Activated T-cell treated with anti-CD3 and anti-CD28 coated beads, Interleukin-2, amount 50 U/mL, for 24 hours (primary cell): ENCODE measurements at regions not wholly inside any gene's neighbourhood (a gene's known extent, or its start where the extent isn't known, plus 50 kb on each side); places are given as distances from the start of the nearest gene placed in this dataset.

Experiments
- DNase-seq: peaks from one replicate; pipeline ENCODE4 v3.0.0-alpha.2; 2020
- H3K27ac Mint-ChIP-seq: 2 replicates; pipeline ENCODE4 v1.8.0; 2020; ENCODE audit warnings: mild to moderate bottlenecking, mixed read lengths
- H3K27me3 Mint-ChIP-seq: 2 replicates; pipeline ENCODE4 v1.8.0; 2020; ENCODE audit warnings: mixed read lengths
- H3K36me3 Mint-ChIP-seq: 2 replicates; pipeline ENCODE4 v1.8.0; 2020; ENCODE audit warnings: low read depth, mixed read lengths
- H3K4me1 Mint-ChIP-seq: 2 replicates; pipeline ENCODE4 v1.8.0; 2020; ENCODE audit warnings: low read depth, mixed read lengths
- H3K4me3 Mint-ChIP-seq: 2 replicates; pipeline ENCODE4 v1.8.0; 2020; ENCODE audit warnings: mild to moderate bottlenecking, moderate library complexity, mixed read lengths
- H3K9me3 Mint-ChIP-seq: 2 replicates; pipeline ENCODE4 v1.8.0; 2020; ENCODE audit warnings: mixed read lengths

DNA sequence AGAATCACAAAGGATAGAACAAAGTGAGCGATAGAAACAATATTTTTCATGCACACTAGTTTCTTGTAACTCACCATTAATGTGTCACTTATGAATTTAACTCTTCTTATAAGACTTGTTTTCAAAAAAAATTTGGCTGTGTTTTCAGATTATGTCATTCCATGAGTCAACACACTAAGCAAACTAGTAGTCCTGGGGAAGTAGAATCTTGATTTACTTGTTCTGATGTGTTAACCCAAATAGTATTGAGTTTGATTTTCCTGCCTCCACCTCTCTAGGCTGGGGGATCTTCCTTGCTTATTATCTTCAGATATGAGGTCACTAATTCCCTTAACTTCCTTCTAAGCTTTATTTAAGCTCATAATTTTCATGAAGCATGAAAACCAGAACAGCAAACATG lies 151.0 kb upstream of the SEL1L start:
- DNase-seq: no peak
- Mint-ChIP-seq H3K36me3 (no peaks in the 10 kb centered on the region), H3K4me1 (no peaks in the 10 kb centered on the region), H3K27ac (no peak overlapping the region), H3K4me3 (no peak overlapping the region), H3K9me3 (no peaks in the 10 kb centered on the region), H3K27me3 (peaks cover 9% of the 10 kb centered on the region)

DNA sequence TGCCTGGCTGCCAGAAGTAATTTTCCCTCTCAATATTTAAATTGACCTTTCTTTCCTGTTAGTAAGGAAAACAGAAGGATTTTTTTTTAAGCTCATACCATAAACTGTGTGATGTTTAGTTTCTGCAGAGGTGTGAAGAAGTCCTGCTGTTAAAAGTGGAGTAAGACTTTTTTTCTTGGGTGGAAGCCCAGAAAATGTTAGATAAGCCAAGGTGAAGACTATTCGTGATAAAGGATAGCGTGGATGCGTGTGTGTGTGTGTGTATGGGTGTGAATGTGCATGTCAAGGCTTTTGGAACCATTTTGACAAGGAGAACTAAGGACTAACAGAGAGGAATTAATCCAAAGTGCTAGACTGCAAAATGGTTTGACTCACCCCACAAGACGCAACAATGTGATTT lies 152.9 kb upstream of the SEL1L start:
- no peak for DNase-seq
- Mint-ChIP-seq H3K27me3 (peaks cover 5% of the 10 kb centered on the region), H3K4me1 (no peaks in the 10 kb centered on the region), H3K36me3 (no peaks in the 10 kb centered on the region), H3K9me3 (no peaks in the 10 kb centered on the region), H3K27ac (no peak overlapping the region), H3K4me3 (no peak overlapping the region)

DNA sequence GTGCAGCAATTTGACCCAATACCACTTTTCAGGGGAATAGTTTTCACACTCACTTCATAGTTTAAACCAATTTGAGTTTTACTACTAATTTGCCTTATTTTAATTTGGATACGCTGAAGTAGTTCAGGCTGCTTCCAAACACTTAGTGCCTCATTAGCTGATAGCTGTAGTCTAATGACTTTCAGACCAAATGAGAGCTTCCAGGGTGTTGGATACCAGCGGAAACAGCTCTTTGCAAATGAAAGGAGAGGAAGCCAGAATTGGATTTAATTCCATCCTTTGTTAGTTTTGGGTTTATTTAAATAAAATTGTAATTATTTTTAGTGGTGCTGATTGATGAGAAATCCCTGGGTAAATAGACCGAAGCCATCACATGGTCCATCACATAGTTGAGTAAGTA lies 158.3 kb upstream of the SEL1L start:
- H3K9me3 Mint-ChIP-seq: no peaks in the 10 kb centered on the region
- H3K27ac Mint-ChIP-seq: no peak overlapping the region
- no peaks in the 10 kb centered on the region for H3K27me3 Mint-ChIP-seq
- no peaks in the 10 kb centered on the region for H3K4me1 Mint-ChIP-seq
- no peaks in the 10 kb centered on the region for H3K36me3 Mint-ChIP-seq
- H3K4me3 Mint-ChIP-seq: no peak overlapping the region
- no peak for DNase-seq

DNA sequence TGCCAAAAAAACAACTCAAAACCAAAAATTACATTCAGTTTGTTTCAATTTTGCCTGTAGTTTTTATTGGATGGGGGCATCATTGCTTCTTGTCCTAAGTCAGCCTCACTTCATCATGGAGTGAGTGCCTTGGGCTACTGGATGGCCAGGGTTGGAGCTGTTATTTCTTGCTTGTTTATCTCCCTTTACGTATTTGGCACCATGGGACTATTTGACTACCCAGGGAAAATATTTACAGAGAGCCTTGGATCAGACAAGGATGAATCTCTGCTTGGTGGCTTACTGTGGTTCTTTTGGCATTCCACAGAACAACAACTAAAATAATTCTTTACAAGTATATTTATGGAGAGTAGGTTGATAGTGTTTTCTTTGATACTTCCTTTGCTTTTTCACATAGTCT lies 160.8 kb upstream of the SEL1L start:
- no peak overlapping the region for H3K27ac Mint-ChIP-seq

DNA sequence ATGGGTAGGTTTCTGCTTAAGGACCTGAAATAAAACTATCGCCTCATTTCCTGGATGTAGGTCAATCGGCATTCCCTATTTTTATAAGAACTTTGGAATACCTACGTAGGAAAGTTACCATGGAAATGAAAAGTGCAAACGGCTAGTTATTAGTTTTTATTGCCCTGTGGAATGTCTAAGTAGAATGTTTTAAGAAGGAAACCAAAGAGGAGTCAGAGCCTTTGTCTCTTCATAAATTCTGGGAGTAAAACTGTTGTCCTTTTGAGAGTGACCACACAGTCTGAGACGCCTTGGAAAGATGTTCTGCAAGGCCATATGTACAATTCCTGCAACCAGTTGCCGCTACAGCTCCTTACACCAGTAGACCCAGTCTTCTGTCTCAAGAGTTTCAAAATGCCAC lies 176.0 kb upstream of the SEL1L start:
- Mint-ChIP-seq H3K27me3 (no peaks in the 10 kb centered on the region), H3K36me3 (no peaks in the 10 kb centered on the region), H3K27ac (no peak overlapping the region), H3K4me1 (no peaks in the 10 kb centered on the region), H3K9me3 (peaks cover 4% of the 10 kb centered on the region), H3K4me3 (no peak overlapping the region)
- DNase-seq: no peak

More for the DNA sequence above, 160.8 kb upstream of the SEL1L start:
- H3K9me3 Mint-ChIP-seq: no peaks in the 10 kb centered on the region
- H3K27me3 Mint-ChIP-seq: no peaks in the 10 kb centered on the region
- no peaks in the 10 kb centered on the region for H3K36me3 Mint-ChIP-seq
- no peak overlapping the region for H3K4me3 Mint-ChIP-seq
- H3K4me1 Mint-ChIP-seq: no peaks in the 10 kb centered on the region
- no peak for DNase-seq

DNA sequence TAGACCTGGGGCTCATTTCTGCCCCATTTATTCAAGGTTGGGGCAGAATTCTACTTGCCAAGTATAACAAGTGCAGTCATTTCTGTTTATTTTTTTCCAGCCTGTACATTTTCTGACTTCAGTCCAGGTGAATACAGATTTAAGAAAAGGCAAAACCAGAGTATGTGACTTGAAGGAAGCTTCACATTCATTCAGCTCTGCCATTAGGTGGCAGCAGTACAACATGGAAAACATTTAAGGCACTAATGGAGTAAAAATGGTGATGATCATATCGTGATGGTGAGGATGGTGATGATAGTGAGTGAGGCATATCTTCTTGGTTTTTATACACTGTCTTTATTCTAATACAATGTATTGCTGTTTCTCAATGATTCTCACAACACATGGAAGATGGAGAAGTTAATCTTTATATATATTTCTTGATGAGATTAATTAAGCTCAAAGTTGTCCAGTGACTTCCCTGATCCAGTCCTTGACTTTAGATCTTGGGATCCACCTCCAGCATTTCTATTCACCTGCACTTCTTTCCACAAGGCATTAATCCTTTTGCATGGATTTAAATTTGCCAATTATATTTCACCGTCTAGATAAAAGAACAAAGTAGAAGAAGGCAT lies 176.7 kb upstream of the SEL1L start:
- no peaks in the 10 kb centered on the region for H3K27me3 Mint-ChIP-seq
- no peak overlapping the region for H3K27ac Mint-ChIP-seq
- H3K4me1 Mint-ChIP-seq: no peaks in the 10 kb centered on the region
- H3K9me3 Mint-ChIP-seq: peaks cover 4% of the 10 kb centered on the region
- DNase-seq: no peak
- no peaks in the 10 kb centered on the region for H3K36me3 Mint-ChIP-seq
- no peak overlapping the region for H3K4me3 Mint-ChIP-seq

GRCh38 chr14:81715731-81716130 lies 182.1 kb upstream of the SEL1L start:
- Mint-ChIP-seq H3K9me3 (peaks cover 2% of the 10 kb centered on the region), H3K27ac (no peak overlapping the region), H3K27me3 (no peaks in the 10 kb centered on the region), H3K36me3 (no peaks in the 10 kb centered on the region), H3K4me1 (no peaks in the 10 kb centered on the region), H3K4me3 (no peak overlapping the region)
- no peak for DNase-seq

DNA sequence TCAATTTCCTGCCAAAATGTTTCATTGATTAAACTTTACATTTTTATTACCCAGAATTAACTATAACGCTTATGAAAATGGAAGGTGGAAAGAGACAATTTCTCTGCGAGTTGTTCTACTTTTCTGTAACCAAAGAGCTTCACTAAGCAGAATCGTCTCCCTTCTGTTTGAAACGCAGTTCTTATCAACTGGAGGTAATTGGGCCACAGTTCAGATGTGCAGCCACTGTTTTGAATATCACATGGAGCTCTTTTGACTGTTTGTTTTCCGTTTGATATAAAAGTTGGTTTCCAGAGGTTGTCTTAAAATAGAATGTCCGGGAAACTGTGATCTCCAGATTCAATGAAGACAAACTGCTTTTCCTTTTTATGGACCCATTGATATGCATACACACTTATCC lies 183.3 kb upstream of the SEL1L start:
- no peak for DNase-seq
- H3K27ac Mint-ChIP-seq: no peak overlapping the region
- no peaks in the 10 kb centered on the region for H3K4me1 Mint-ChIP-seq
- H3K4me3 Mint-ChIP-seq: no peak overlapping the region
- H3K36me3 Mint-ChIP-seq: no peaks in the 10 kb centered on the region
- no peaks in the 10 kb centered on the region for H3K27me3 Mint-ChIP-seq
- H3K9me3 Mint-ChIP-seq: peaks cover 2% of the 10 kb centered on the region

DNA sequence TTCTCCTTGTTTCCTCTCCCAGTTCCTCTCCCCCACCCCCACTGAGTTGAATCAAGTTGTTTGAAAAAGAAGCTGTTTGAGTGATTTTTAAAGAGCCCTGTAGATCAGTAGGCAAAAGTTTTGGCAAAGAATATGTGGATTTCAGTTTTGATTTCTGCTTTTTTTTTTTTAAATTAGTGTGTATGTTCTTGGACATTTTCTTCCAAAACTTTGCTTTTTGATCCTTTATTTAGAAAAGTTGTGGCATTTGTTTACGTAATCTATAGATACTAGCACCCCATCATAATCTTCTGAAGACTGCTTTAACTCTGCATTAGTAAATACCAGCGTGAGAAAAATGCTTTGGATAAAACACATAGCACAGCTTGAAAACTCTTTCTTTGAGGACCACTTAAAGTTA lies 190.3 kb upstream of the SEL1L start:
- no peaks in the 10 kb centered on the region for H3K27me3 Mint-ChIP-seq
- no peaks in the 10 kb centered on the region for H3K36me3 Mint-ChIP-seq
- no peak overlapping the region for H3K27ac Mint-ChIP-seq
- no peak for DNase-seq
- H3K4me1 Mint-ChIP-seq: no peaks in the 10 kb centered on the region
- H3K4me3 Mint-ChIP-seq: no peak overlapping the region
- no peaks in the 10 kb centered on the region for H3K9me3 Mint-ChIP-seq

- no peaks in the 10 kb centered on the region for H3K4me1 Mint-ChIP-seq
- no peaks in the 10 kb centered on the region for H3K9me3 Mint-ChIP-seq
- no peaks in the 10 kb centered on the region for H3K27me3 Mint-ChIP-seq
- no peak for DNase-seq
- no peak overlapping the region for H3K27ac Mint-ChIP-seq
- H3K36me3 Mint-ChIP-seq: no peaks in the 10 kb centered on the region
- H3K4me3 Mint-ChIP-seq: no peak overlapping the region
Observed at GRCh38 chr14:81727218-81727617, 193.6 kb upstream of the SEL1L start.

GRCh38 chr14:81728447-81728846 lies 194.8 kb upstream of the SEL1L start:
- H3K36me3 Mint-ChIP-seq: no peaks in the 10 kb centered on the region
- H3K9me3 Mint-ChIP-seq: no peaks in the 10 kb centered on the region
- no peaks in the 10 kb centered on the region for H3K27me3 Mint-ChIP-seq
- no peak overlapping the region for H3K4me3 Mint-ChIP-seq
- DNase-seq: no peak
- no peaks in the 10 kb centered on the region for H3K4me1 Mint-ChIP-seq
- no peak overlapping the region for H3K27ac Mint-ChIP-seq

DNA sequence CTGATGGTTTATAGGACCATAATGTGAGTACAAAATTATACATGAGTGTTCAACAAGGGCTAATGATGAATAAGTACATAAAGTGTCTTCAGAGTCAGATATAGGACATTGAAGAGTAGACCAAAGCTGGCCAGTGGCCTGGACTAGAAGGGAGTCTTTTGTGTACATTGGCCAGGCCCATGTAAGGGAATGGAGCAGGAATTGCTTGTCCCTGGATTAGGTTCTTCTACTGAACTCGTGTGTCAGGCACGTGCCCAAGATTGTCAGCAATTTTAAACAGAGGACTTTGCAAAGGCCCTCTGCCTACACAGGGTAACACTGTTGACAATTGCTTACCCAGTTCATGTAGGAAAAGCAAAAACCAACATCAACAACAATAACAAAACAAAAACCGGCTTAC lies 196.0 kb upstream of the SEL1L start:
- Mint-ChIP-seq H3K36me3 (no peaks in the 10 kb centered on the region), H3K9me3 (no peaks in the 10 kb centered on the region), H3K27ac (no peak overlapping the region), H3K4me1 (no peaks in the 10 kb centered on the region), H3K27me3 (no peaks in the 10 kb centered on the region), H3K4me3 (no peak overlapping the region)
- no peak for DNase-seq

GRCh38 chr14:81737938-81738337 lies 204.3 kb upstream of the SEL1L start:
- no peaks in the 10 kb centered on the region for H3K4me1 Mint-ChIP-seq

GRCh38 chr14:81738946-81739659 lies 205.4 kb upstream of the SEL1L start:
- H3K27ac Mint-ChIP-seq: no peak overlapping the region
- H3K9me3 Mint-ChIP-seq: peaks cover 4% of the 10 kb centered on the region
- H3K27me3 Mint-ChIP-seq: no peaks in the 10 kb centered on the region
- no peaks in the 10 kb centered on the region for H3K4me1 Mint-ChIP-seq
- H3K4me3 Mint-ChIP-seq: no peak overlapping the region
- DNase-seq: no peak
- H3K36me3 Mint-ChIP-seq: no peaks in the 10 kb centered on the region

More at GRCh38 chr14:81737938-81738337, 204.3 kb upstream of the SEL1L start:
- DNase-seq: no peak
- Mint-ChIP-seq H3K9me3 (peaks cover 4% of the 10 kb centered on the region), H3K36me3 (no peaks in the 10 kb centered on the region), H3K27ac (no peak overlapping the region), H3K27me3 (no peaks in the 10 kb centered on the region), H3K4me3 (no peak overlapping the region)

DNA sequence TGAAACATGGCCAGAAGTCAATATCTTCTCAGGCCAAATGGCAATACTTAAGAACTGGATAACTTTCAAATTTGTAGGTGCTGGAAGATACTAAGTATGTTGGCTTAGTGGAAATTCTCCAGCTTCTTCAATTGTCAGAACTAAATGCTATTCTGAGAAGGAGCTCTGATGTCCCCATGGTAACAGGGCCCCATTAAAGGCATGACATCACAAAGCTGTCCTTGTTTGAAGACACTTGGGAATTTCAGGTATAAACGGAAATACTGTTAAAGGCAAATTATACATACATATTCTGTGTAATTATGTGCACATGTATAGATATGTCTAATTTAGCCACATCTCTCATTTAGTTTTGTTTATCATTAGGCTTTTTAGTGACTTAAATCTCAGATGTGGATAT lies 210.0 kb upstream of the SEL1L start:
- H3K4me1 Mint-ChIP-seq: no peaks in the 10 kb centered on the region
- H3K36me3 Mint-ChIP-seq: no peaks in the 10 kb centered on the region
- H3K9me3 Mint-ChIP-seq: no peaks in the 10 kb centered on the region
- no peak overlapping the region for H3K27ac Mint-ChIP-seq
- DNase-seq: no peak
- H3K27me3 Mint-ChIP-seq: no peaks in the 10 kb centered on the region
- no peak overlapping the region for H3K4me3 Mint-ChIP-seq
